BLaER1 (cell line): ENCODE measurements at regions not wholly inside any gene's neighbourhood (a gene's known extent, or its start where the extent isn't known, plus 50 kb on each side); places are given as distances from the start of the nearest gene placed in this dataset.

ENCODE experiments used
- H3K27ac ChIP-seq: shearing (Covaris generic); formaldehyde crosslinking; 2 replicates; pipeline ENCODE4 v1.8.1; 2022
- H3K27me3 ChIP-seq: shearing (Covaris generic); formaldehyde crosslinking; 2 replicates; pipeline ENCODE4 v1.8.1; 2022
- H3K36me3 ChIP-seq: shearing (Covaris generic); formaldehyde crosslinking; 2 replicates; pipeline ENCODE4 v1.8.1; 2022
- H3K4me1 ChIP-seq: shearing (Covaris generic); formaldehyde crosslinking; 2 replicates; pipeline ENCODE4 v1.8.1; 2022
- H3K4me2 ChIP-seq: shearing (Covaris generic); formaldehyde crosslinking; 2 replicates; pipeline ENCODE4 v1.8.1; 2022
- H3K4me3 ChIP-seq: shearing (Covaris generic); formaldehyde crosslinking; 2 replicates; pipeline ENCODE4 v1.8.1; 2022
- H3K9ac ChIP-seq: shearing (Covaris generic); formaldehyde crosslinking; 2 replicates; pipeline ENCODE4 v1.8.1; 2022
- H3K9me3 ChIP-seq: shearing (Covaris generic); formaldehyde crosslinking; 2 replicates; pipeline ENCODE4 v1.8.1; 2022
- H4K20me1 ChIP-seq: shearing (Covaris generic); formaldehyde crosslinking; 2 replicates; pipeline ENCODE4 v1.8.1; 2022
- Cebpa-rat ChIP-seq: shearing (Covaris generic); IDR thresholded peaks from 2 replicates; pipeline ENCODE4 v1.8.1; 2022

DNA sequence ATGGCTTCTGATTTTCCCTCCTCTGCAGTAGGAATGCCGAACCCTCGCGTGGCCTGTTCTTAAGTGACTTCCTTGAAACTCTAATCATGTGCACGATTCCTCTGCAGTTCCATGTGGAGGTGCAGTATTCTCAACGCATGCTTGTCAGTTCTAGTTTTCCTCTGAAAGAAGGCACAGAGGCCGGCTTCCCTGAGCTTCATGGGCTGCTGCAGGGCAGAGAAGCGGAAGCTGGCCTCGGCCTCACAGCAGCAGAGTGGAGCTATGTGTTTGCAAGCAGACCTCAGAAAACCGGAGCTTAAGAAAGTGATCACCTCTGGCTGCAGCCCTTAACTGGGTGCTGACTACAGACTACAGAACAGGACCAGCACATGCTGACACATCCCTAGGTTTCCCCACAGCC lies 500.7 kb downstream of the GRIN2A start:
- H3K4me3 ChIP-seq: no peak overlapping the region
- no peaks in the 10 kb centered on the region for H3K4me1 ChIP-seq
- H3K9me3 ChIP-seq: peaks cover 12% of the 10 kb centered on the region
- H3K27ac ChIP-seq: no peak overlapping the region
- H3K36me3 ChIP-seq: no peaks in the 10 kb centered on the region
- H3K4me2 ChIP-seq: no peak overlapping the region
- no peaks in the 10 kb centered on the region for H3K27me3 ChIP-seq
- no peak overlapping the region for H3K9ac ChIP-seq
- no peak for TF ChIP-seq Cebpa-rat
- no peaks in the 10 kb centered on the region for H4K20me1 ChIP-seq

GRCh38 chr16:9682320-9682719 lies 499.9 kb downstream of the GRIN2A start:
- Histone ChIP-seq H4K20me1 (no peaks in the 10 kb centered on the region), H3K4me3 (no peak overlapping the region), H3K36me3 (no peaks in the 10 kb centered on the region), H3K27ac (no peak overlapping the region), H3K9ac (no peak overlapping the region), H3K4me2 (no peak overlapping the region), H3K9me3 (peaks cover 12% of the 10 kb centered on the region), H3K27me3 (no peaks in the 10 kb centered on the region), H3K4me1 (no peaks in the 10 kb centered on the region)
- no peak for TF ChIP-seq Cebpa-rat

GRCh38 chr16:9683677-9684076 lies 498.6 kb downstream of the GRIN2A start:
- no peak for TF ChIP-seq Cebpa-rat
- no peak overlapping the region for H3K27ac ChIP-seq

GRCh38 chr16:9687737-9688319 lies 494.4 kb downstream of the GRIN2A start:
- no peak for TF ChIP-seq Cebpa-rat
- Histone ChIP-seq H4K20me1 (no peaks in the 10 kb centered on the region), H3K27me3 (no peaks in the 10 kb centered on the region), H3K4me3 (no peak overlapping the region), H3K9me3 (peaks cover 12% of the 10 kb centered on the region), H3K9ac (no peak overlapping the region), H3K36me3 (no peaks in the 10 kb centered on the region), H3K4me1 (no peaks in the 10 kb centered on the region), H3K27ac (no peak overlapping the region), H3K4me2 (no peak overlapping the region)

More at GRCh38 chr16:9683677-9684076, 498.6 kb downstream of the GRIN2A start:
- Histone ChIP-seq H3K4me3 (no peak overlapping the region), H4K20me1 (no peaks in the 10 kb centered on the region), H3K9ac (no peak overlapping the region), H3K9me3 (peaks cover 12% of the 10 kb centered on the region), H3K4me2 (no peak overlapping the region), H3K36me3 (no peaks in the 10 kb centered on the region), H3K27me3 (no peaks in the 10 kb centered on the region), H3K4me1 (no peaks in the 10 kb centered on the region)

- no peak for TF ChIP-seq Cebpa-rat
- Histone ChIP-seq H3K4me1 (no peaks in the 10 kb centered on the region), H3K36me3 (no peaks in the 10 kb centered on the region), H3K9me3 (no peaks in the 10 kb centered on the region), H3K27me3 (no peaks in the 10 kb centered on the region), H3K9ac (no peak overlapping the region), H3K4me2 (no peak overlapping the region), H3K4me3 (no peak overlapping the region), H3K27ac (no peak overlapping the region), H4K20me1 (no peaks in the 10 kb centered on the region)
These were observed 492.6 kb downstream of the GRIN2A start for GRCh38 chr16:9689597-9689996.

DNA sequence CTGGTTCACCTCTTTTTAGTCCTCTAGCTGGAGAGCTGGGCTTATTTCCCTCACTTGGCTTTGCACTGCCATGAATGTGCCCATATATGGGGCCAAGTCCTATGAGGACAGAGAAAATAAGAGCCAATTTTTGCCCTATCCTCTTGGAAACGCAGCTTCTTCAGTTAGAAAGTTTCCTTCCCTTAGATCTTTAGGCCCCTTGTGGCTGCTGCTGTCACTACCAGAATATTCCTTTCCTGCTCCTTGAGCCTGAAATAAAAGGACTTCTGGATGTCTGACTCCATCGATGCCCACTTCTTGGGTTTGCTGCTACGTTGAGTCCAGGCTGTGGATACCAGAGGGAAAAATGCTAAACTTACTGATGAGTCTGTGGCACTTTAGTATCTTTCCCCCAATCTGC lies 487.1 kb downstream of the GRIN2A start:
- Histone ChIP-seq H3K27me3 (no peaks in the 10 kb centered on the region), H3K9me3 (no peaks in the 10 kb centered on the region), H3K36me3 (no peaks in the 10 kb centered on the region), H3K4me2 (no peak overlapping the region), H3K27ac (no peak overlapping the region), H3K4me1 (no peaks in the 10 kb centered on the region), H3K4me3 (no peak overlapping the region), H3K9ac (no peak overlapping the region), H4K20me1 (no peaks in the 10 kb centered on the region)
- TF ChIP-seq Cebpa-rat: no peak
